Muscle of arm (tissue), 1 donor: ENCODE measurements at regions not wholly inside any gene's neighbourhood (a gene's known extent, or its start where the extent isn't known, plus 50 kb on each side); places are given as distances from the start of the nearest gene placed in this dataset.
"Not testable (repeated sequence)": the region's sequence is repeated elsewhere in the genome, so short reads cannot be mapped to it uniquely, and the experiment has no call there.

ENCODE experiments used
- DNase-seq: peaks from one replicate; pipeline ENCODE4 v3.0.0-alpha.2; 2013

DNA sequence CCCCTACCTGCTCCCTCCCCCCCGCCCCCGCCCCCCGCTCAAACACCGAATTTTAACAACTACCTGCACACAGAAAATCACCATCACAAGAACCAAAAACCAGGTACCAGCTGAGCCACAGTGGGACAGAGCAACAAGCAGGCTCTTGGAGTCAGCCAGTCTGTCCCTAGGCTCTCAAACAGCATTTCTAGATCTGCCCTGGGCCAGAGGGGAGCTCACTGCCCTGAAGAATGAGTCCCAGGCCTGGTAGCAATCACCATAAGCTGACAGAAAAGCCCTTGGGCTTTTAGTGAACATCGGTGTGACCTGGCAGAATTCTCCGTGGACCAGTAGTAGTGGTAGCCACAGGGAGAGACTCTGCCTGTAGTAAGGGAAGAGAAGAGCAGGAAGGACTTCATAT lies 58.3 kb downstream of the C11orf87 start:
- DNase-seq: no peak

DNA sequence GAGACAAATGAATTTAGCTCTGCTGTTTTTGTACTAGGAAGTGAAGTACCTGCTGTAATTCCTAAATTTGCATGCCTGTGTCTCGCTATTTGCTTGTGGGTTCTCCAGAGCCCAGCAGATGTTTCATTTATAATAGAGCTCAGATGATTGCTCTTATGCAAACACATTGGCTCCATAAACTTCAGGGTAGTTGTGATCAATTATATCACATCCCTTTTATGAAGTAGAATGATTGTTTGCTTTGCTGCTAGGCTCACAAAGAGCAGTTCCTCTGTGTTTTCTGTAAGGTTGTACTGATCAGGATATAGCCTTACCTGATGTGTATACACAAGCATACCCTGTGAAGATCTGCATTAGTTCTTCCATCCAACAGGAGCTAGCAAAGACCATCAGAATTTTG lies 64.1 kb downstream of the C11orf87 start:
- no peak for DNase-seq

DNA sequence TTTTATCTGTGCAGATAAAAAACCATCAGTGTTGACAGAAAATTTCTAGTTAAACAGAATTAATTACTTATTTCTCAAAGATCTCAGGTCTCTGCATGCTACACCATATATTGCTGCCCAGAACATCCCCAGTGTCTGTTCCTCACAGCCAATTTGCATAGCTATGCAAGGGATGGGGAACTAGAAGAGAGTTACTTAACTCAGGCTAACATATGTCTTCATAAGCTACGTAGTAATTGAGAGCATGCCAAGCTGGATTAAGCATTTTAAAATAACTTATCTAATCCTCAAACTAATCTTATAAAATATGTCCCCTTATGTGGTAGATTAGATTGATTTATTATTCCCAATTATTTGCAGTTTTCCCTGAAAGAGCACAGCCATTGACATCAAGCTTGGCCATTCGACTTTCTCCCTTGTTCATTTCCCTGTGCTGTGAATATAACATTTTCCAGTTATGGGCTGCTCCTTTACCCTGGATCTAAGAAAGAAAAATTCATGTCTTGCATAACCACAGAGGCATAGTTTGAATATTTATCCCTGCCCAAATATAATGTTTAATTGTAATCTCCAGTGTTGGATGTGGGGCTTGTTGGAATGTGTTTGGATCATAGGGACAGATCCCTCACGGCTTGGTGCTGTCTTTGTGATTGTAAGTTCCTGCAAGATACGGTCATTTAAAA lies 69.1 kb downstream of the C11orf87 start:
- no peak for DNase-seq

DNA sequence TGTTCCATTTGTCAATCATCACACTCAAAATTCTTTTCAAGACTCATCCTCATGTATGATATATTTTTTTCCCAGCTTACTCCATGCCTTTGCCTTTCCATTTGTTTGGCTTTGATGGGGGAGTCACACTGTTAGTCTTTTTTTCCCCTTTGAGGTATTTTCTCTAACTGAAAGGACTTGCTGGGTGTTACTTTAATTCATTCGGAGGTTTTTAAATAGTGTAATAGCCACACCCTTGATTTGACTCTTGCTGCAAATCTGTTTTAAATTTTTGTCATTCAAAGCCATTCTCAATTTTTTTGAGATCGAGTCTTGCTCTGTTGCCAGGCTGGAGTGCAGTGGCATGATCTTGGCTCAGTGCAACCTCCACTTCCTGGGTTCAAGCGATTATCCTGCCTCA lies 84.1 kb downstream of the C11orf87 start:
- DNase-seq: no peak

DNA sequence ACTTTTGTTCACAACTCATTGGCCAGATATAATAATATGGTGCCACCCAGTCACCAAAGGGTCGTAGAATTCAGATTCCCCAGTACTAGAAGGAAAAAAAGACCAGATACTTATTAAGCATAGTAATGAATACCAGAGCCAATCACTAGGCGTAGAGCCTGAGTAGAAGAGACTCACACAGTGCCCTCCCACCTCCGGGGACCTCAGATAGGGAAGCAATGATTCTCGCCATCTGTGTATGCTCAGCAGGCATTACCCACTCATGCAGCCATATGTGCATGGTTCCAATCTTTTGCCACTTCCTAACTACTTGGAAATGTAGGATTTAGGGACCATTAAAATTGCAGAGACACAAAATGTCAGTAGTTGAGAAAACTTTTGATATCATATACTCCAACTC lies 85.3 kb downstream of the C11orf87 start:
- no peak for DNase-seq

DNA sequence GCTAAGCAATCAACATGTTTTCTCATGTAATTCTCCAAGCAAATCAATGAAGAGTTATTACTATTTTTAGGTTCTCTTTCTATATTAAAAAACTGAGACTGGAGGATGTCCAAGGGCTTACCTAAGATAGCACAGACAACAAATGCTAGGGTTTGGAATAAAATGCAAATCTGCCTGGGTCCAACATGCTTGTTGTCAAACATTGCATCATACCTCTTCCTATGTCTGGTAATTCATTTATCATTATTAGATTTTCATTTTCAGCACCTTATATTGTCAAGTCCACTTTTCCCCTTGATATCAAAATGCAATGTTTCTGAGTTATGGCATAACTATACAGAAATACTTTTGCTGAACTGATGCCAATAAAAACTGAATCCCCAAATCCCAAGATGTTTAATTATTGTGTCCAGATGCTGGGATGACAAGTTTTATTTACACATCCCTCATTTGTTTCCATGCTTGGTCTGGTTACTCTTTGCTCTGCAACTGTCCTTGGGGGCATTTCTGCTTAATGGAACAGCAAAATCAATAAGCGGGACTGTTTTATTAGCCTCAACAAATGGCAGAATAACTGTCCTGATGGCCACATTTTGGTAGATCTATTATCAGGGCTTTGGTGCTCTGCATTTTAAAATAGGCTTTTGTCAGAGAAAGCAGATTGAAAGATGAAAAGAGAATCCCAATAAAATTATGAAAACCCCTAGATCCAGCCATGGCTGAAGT lies 86.0 kb downstream of the C11orf87 start:
- peak; percentile 78 for DNase-seq

DNA sequence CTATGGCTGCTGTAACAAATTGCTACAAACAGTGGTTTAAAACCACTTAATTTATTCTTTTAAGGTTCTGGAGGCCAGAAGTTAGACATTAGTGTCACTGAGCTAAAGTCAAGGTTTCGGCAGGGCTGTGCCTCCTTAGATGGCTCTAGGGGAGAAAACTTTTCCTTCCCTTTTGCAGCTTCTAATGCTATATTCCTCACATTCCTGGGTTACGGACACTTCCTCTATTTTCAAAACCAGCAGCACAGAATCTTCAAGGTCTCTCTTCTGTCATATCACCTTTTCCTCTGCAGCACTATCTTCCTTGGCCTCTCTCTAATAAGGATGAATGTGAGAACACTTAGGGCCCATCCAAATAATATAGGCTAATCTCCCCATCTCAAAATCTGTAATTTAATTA lies 87.0 kb downstream of the C11orf87 start:
- DNase-seq: no peak

DNA sequence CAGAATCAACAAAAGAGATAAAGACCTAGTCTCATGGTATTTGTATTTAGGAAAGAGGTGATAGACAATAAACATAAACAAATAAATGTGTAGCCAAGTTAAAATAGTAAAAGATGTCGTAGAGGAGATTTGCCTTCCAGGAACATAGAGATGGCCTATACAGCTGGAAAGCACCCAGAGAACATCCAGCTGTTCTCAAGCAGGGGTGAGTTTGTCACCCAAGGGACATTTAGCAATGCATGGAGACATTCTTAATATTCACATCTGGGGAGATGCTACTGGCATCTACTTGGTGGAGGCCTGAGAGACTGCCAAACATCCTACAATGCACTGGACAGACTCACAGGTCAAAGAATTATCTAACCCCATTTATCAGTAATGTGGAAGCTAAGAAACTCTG lies 88.3 kb downstream of the C11orf87 start:
- peak; percentile 46 for DNase-seq

DNA sequence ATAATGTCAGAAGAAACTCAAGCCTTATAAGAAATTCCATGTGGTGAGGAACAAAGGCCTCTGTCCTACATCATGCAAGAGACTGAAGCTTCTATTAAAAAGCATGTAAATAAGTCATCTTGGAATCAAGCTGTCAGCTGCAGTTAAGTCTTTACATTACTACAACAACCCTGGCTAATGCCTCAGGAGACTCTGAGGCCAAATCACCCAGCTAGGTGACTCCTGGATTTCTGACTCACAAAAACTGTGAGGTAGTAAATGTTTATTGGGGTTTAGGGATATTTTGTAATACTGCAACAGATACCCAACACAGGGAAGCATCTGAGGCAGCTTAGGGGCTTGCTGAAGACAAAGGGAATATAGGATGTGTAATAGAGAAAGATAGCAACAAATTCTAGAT lies 89.6 kb downstream of the C11orf87 start:
- DNase-seq: no peak

DNA sequence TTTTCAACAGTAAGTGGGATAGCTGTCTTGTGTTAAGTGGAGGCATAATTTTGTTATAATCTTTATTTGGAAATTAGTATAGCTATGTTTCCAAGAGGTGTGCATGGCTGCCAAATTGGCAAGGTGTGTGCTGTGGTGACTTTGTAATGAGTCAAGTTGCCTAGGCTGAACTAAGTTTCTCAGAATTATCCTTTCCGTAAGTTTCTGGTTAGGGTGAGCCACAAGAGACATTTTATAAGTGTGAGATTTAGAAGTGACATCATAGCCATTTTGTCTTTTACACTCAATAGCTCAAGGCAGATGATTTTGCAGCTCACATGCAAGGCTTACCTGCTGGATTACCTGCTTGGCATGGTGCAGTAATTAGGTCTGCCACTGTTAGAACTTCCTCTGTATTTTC lies 90.3 kb downstream of the C11orf87 start:
- no peak for DNase-seq

DNA sequence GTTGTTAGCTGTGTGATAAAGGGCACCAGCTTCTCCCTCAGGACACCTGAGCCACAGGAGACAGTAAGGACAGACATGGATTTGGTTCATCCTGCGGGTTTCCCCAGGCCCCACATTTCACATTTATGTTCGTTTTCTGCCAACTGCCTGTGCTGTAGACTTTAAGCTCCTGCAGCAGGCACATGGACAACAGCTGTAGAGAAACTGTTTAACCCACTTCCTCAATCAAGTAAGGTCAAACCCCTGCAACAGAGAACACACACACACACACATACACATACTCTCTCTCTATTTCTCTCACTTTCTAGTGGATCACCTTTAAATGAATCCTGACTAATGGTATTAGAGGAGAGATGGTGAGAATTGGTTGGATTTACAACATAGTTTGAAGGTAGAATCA lies 90.7 kb downstream of the C11orf87 start:
- no peak for DNase-seq

DNA sequence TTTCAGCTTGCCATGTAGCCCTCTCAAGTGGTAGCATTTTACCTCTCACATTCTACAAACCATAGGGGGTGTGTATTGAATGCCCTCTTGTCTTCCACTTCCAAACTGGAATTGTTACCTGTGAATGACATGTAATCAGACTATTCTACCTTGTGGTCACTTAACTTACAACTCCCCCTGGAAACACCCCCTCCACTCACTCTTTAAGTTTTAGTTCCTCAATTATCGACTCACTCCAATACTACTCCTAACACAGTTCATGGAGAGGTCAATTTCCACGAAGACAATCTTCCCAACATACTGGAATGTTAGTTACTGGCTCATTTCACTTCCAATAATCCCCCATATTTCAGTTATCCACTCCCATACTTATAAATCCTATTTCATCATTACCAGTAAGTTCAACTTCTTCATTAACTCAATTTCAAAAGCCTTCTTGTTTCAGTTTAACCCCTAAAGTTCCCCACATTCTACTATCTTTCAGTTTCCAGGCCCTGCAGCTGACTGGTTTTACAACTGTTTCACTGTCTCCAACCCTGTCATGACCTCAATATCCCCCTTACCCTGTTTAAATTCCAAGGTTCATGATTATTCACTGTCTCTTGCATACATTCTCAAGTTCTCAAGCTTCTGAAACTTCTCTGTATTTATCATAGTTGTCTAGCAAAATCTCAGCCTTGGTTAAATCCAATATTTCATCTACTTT lies 92.5 kb downstream of the C11orf87 start:
- DNase-seq: no peak

DNA sequence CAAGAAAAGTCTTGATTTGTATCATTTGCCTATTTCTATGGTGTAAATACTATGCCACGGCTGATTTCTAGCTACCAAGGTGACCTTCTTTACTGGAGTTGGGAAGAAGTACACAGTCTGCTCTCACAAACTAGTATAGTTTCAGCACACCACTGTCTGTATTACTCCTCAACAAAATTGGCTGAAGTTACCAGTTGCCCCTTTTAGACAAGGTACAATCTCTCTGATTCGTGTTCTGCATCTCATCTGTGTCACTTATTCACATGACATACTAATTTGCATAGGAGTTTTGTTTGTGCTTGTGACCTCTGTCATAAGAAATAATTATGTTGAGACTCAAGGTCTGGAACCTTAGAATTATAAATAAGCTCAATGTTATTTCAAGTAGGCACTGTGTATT lies 97.3 kb downstream of the C11orf87 start:
- no peak for DNase-seq

DNA sequence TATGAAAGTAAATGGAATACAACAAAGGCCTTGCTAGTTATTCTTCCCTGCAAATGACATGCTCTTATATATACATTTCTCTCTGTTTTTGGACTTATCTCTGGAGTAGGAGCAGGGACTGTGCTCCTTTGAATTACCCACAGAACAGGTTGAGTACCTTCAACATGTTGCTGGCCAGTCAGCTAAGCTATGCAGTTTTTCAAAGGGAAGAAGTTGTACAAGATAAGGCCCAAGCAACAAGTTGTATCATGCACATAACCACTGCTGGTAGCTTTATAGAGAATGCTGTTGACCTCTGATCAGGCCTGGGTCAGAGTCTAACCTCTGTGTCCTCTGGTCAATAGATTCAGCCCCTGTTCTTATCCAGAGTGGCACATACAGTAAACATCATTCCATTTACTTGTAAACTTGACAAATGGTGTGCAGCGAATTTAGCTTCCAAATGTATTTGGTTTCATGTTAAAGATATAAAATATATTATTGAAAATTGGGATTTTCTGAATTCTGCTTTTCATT lies 99.6 kb downstream of the C11orf87 start:
- no peak for DNase-seq

DNA sequence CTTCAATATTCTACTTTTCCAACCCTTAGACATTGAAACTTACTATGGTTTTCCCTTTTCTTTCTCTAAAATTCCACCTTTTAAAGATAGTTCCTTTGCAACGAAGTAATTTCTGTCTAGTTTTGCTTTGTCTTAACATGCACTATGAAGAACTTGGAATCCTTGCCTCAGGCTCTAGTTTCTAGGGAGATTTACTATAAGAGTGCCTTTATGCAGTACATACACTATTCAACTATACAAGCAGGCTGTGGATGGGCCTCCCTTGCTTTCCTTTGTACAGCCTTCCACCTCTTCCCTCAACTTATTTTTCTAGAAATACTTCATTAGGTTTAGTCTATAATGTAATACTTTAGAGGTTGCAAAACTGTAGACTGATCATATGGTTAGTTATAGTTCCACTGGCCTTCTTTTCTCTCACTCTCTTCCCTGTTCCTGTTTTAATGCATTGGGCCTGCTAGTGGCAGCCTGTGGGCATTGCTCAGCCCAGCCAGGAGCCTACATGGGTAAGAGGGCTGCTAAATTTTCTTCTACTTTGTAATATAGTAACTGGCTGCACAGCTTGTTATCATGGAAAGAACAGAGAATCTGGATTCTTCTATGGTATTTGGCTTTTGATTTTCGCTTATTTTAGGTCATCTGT lies 100.2 kb downstream of the C11orf87 start:
- no peak for DNase-seq

DNA sequence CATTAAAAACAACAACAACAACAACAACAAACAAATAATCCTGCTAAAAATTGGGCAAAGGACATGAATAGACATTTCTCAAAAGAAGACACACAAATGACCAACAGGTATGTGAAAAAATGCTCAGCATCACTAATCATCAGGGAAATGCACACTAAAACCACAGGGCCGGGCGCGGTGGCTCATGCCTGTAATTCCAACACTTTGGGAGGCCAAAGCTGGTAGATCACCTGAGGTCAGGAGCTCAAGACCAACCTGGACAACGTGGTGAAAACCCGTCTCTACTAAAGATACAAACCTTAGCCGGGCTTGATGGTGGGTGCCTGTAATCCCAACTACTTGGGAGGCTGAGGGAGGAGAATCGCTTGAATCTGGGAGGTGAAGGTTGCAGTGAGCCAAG lies 103.6 kb downstream of the C11orf87 start:
- not testable (repeated sequence) for DNase-seq

DNA sequence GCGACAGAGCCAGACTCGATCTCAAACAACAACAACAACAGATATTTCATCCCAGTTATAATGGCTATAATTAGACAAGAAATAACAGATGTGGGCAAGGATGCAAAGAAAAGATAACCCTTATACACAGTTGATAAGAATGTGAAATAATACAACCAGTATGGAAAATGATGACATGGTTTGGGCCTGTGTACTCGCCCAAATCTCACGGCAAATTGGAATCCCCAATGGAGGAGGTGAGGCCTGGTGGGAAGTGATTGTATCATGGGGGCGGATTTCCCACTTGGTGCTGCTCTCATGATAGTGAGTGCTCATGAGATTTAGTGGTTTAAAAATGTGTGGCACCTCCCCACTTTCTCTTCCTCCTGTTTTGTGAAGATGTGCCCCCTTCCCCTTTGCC lies 104.1 kb downstream of the C11orf87 start:
- no peak for DNase-seq

DNA sequence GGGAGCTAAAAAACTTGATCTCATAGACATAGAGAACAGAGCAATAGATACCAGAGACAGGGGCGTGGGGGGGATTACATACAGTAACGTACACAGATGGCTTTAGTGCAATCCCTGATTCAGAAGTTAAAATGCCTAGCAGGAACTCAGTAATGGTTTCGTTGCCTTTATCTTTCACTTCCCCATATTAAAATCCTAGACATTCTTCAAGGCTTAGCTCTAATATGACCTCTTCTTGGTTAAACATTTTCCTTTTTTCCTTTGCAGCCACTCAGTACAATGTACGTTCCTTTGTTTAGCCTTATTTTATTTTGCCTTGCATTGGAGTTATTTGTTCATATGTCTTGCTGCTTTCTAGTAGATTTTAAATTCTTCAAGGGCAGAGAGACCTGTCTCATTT lies 104.9 kb downstream of the C11orf87 start:
- no peak for DNase-seq

DNA sequence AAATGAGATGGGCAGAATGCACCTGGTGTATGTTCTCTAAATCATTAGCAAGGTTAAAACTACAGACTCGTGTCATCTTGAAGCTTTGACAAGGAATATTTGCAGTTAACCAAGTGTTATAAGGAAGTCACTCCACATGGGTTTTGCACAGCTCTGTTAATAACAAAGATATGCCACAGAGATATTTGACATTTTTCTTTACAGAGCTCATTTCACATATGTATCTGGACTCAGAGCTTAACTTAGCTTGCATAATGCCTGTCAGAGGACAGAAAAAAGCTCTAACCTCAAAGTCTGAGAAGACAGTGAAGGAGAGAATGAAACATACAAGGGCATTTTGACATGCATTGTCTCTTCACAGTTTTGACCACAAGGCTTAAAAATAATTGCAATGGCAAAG lies 105.5 kb downstream of the C11orf87 start:
- DNase-seq: no peak

DNA sequence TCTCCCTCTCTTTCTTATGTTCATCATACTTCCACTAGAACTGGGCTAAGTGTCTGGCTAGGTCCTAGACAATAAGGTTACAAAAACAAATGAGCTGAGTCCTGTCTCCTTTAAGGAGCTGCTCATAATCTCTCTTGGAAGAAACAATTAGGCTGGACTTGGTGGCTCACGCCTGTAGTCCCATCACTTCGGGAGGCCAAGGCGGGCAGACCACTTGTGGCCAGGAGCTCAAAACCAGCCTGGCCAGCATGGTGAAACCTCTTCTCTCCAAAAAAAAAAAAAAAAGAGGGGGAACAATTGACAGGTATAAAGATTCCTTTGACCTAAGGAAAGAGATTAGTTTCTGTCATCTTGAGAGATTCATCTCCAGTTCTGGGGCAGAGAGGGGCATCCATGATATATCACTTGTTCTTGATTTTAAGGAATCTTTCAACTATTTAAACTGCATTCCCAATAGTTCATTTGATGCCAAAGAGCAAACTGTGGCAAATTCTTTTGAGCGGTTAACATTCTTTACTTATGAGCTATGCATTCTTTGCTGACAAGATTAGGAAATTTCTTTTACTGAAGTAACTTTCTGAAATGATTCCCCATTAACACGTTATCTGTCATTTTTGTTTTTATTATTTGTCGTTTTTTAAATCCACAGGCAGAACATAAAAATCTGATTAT lies 125.5 kb downstream of the C11orf87 start:
- DNase-seq: no peak

DNA sequence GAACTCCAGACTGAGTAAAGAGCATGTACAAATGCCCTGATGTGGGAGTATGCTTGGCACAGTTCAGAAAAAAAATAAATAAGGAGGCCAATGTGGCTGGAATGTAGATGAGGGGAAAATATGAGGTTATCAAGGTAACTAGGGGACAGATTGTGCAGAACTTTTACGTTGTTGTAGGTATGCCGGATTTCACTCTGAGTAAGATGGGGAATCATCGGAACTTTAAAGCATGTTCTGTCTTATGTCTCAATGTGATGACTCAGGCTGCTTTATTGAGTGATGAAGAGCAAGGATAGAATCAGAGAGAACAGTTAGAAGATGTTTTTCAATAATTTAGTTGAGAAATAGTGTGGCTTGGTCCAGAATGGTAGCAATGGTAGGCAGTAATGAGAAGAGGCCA lies 130.4 kb downstream of the C11orf87 start:
- DNase-seq: no peak

DNA sequence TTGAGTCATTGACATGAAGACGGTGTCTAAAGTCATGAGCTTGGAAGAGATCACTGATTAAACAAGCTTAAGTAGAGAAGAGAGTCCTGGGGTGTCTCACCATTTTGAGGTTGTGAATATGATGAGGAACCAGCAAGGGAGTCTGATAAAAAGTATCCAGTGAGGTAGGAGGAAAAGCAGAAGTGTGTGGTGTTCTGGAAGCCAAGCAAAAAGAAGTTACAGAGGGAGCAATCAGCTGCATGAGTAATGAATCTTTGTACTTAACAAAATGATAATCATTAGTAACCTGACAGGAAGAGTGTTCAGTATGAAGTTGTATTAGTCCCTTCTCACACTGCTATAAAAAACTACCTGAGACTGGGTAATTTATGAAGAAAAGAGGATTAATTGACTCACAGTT lies 131.3 kb downstream of the C11orf87 start:
- DNase-seq: no peak
